KMS-11 (cell line): ENCODE measurements at regions not wholly inside any gene's neighbourhood (a gene's known extent, or its start where the extent isn't known, plus 50 kb on each side); places are given as distances from the start of the nearest gene placed in this dataset.

Experiments used
- H2AFZ ChIP-seq: fragments of 200-600 bp; sonication (generic); 2 replicates; pipeline ENCODE4 v1.6.1; 2016; ENCODE audit warnings: antibody characterized with exemption, mixed run types, low read depth
- H3K27ac ChIP-seq: fragments of 200-600 bp; sonication (generic); 2 replicates; pipeline ENCODE4 v1.6.1; 2016; ENCODE audit warnings: mild to moderate bottlenecking, mixed run types
- H3K27me3 ChIP-seq: fragments of 200-600 bp; sonication (generic); 2 replicates; pipeline ENCODE4 v1.6.1; 2017; ENCODE audit warnings: mild to moderate bottlenecking, low read depth, mixed run types, moderate library complexity; ENCODE audit not compliant: insufficient read depth
- H3K36me3 ChIP-seq: fragments of 200-600 bp; sonication (generic); 2 replicates; pipeline ENCODE4 v1.6.1; 2017; ENCODE audit warnings: mild to moderate bottlenecking, mixed run types; ENCODE audit not compliant: insufficient read depth
- H3K4me1 ChIP-seq: fragments of 200-600 bp; sonication (generic); 2 replicates; pipeline ENCODE4 v1.6.1; 2016; ENCODE audit warnings: mild to moderate bottlenecking, low read depth, mixed run types; ENCODE audit not compliant: poor library complexity, severe bottlenecking
- H3K4me2 ChIP-seq: fragments of 200-600 bp; sonication (generic); 2 replicates; pipeline ENCODE4 v1.7.0; 2016; ENCODE audit warnings: mild to moderate bottlenecking, mixed run types
- H3K4me3 ChIP-seq: fragments of 200-600 bp; sonication (generic); IDR thresholded peaks from 2 replicates; pipeline ENCODE4 v1.6.1; 2017; ENCODE audit warnings: low read depth, low read length, mixed read lengths; ENCODE audit not compliant: insufficient read depth
- H3K79me2 ChIP-seq: fragments of 200-600 bp; sonication (generic); 2 replicates; pipeline ENCODE4 v1.6.1; 2016; ENCODE audit warnings: low read depth, mixed run types; ENCODE audit not compliant: insufficient read depth
- H3K9ac ChIP-seq: fragments of 200-600 bp; sonication (generic); 2 replicates; pipeline ENCODE4 v1.6.1; 2016; ENCODE audit warnings: mild to moderate bottlenecking, mixed run types
- H4K20me1 ChIP-seq: fragments of 200-600 bp; sonication (generic); 2 replicates; pipeline ENCODE4 v1.6.1; 2016; ENCODE audit warnings: mild to moderate bottlenecking, mixed run types; ENCODE audit not compliant: insufficient read depth
- TF ChIP-seq, protein P1 (sequence below): fragments of 200-600 bp; sonication (generic); conservative IDR thresholded peaks from 2 replicates; pipeline ENCODE4 v1.6.1; 2017; ENCODE audit warnings: low read depth, mild to moderate bottlenecking, antibody characterized with exemption, low read length, moderate library complexity, mixed read lengths

DNA sequence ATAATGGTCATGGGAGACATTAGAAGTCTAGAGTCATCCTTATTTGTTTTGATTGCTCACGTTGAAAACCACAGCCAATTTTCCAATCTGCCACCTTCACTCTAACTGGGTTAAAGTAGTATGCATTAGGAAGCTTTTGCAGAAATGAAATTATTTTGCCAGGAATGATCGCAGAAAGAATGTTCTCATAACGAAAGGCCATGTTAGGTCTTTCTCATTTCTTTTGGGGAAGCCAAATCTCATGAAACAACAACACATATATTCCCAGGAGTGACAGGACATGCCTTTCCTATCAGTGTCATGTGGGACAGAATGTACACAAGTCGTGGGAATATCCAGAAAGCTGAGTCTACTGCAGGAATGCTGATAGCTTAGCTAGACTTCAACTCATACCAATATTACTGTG, 386.3 kb downstream of the AASDHPPT start:
- Histone ChIP-seq H3K27ac (no peak overlapping the region), H3K4me1 (no peaks in the 10 kb centered on the region), H3K36me3 (no peaks in the 10 kb centered on the region), H4K20me1 (no peaks in the 10 kb centered on the region), H3K79me2 (no peaks in the 10 kb centered on the region), H3K4me2 (no peak overlapping the region), H3K4me3 (no peak overlapping the region), H3K27me3 (no peaks in the 10 kb centered on the region), H2AFZ (no peak overlapping the region), H3K9ac (no peak overlapping the region)
- TF ChIP-seq, protein P1, sequence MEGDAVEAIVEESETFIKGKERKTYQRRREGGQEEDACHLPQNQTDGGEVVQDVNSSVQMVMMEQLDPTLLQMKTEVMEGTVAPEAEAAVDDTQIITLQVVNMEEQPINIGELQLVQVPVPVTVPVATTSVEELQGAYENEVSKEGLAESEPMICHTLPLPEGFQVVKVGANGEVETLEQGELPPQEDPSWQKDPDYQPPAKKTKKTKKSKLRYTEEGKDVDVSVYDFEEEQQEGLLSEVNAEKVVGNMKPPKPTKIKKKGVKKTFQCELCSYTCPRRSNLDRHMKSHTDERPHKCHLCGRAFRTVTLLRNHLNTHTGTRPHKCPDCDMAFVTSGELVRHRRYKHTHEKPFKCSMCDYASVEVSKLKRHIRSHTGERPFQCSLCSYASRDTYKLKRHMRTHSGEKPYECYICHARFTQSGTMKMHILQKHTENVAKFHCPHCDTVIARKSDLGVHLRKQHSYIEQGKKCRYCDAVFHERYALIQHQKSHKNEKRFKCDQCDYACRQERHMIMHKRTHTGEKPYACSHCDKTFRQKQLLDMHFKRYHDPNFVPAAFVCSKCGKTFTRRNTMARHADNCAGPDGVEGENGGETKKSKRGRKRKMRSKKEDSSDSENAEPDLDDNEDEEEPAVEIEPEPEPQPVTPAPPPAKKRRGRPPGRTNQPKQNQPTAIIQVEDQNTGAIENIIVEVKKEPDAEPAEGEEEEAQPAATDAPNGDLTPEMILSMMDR, result no peak

DNA sequence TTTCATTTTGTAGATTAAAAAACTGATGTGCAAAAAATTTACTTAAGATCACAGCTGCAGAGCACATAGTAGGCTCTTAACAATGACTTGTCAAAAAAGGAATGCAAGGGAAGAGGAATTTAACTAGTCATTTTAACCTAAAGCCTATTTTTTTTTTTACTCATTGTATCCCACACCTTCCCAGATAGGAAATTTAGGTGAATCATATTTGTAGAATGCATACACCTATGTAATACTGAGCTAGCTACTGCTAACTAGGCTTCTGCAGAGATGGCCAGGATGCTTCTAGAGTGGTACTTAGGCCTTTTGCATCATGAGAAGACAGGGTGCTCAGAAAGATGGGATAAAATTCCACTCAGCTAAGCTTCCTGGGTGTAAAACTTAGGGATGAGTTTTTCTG, 387.3 kb downstream of the AASDHPPT start:
- Histone ChIP-seq H3K27me3 (no peaks in the 10 kb centered on the region), H4K20me1 (no peaks in the 10 kb centered on the region), H3K9ac (no peak overlapping the region), H3K4me1 (no peaks in the 10 kb centered on the region), H3K4me2 (no peak overlapping the region), H3K79me2 (no peaks in the 10 kb centered on the region), H2AFZ (no peak overlapping the region), H3K36me3 (no peaks in the 10 kb centered on the region), H3K4me3 (no peak overlapping the region), H3K27ac (no peak overlapping the region)
- TF ChIP-seq, protein P1, result no peak

DNA sequence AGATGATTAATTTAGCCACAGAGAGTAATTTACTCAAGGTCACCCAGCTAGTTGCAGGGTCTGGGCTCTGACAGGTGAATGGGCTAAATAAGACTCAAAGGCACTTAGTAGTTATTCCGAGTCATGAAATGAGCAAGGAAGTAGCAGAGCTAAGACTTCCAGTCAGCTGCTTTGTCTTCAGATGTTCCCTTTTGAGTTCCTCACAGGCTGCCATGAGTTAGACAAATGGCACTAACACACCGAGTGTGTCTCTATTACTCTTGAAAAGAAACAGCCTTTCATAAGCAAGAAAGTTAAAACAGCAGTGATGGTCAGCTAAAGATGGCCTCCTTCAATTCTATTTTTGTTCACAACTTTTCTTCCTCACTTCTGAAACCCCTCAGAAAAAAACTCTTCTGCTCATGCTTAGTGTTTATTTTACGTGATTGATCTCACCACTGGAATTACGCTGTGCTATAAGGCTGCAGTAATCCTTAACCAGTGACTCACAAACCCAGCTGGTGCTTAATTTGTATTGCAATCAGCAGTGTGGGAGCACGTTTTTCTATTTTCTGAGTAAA, 389.1 kb downstream of the AASDHPPT start:
- H3K4me3 ChIP-seq, result no peak overlapping the region
- H3K79me2 ChIP-seq, result no peaks in the 10 kb centered on the region
- no peak overlapping the region for H2AFZ ChIP-seq
- H3K4me2 ChIP-seq, result no peak overlapping the region
- H3K9ac ChIP-seq, result no peak overlapping the region
- TF ChIP-seq, protein P1, result no peak
- no peaks in the 10 kb centered on the region for H3K4me1 ChIP-seq
- H4K20me1 ChIP-seq, result no peaks in the 10 kb centered on the region
- H3K36me3 ChIP-seq, result no peaks in the 10 kb centered on the region
- no peaks in the 10 kb centered on the region for H3K27me3 ChIP-seq
- H3K27ac ChIP-seq, result no peak overlapping the region

DNA sequence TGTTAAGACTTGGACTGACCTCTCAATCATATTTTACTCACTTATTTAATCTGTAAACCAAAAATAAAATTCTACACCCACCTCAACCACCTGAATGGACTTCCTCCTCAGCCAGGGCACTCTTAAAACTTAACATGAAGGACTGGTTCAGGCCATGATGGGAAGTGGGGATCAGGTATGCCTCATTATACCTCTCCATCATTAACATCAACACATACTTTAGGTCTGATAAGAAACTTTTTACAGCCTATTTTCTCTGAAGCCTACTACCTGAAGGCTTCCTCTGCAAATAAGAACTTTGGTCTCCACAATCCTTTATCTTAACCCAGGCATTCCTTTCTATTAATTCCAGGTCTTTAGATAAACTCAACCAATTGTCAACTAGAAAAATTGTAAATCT, 390.0 kb downstream of the AASDHPPT start:
- H3K79me2 ChIP-seq, result no peaks in the 10 kb centered on the region
- no peak overlapping the region for H3K27ac ChIP-seq
- H2AFZ ChIP-seq, result no peak overlapping the region
- TF ChIP-seq, protein P1, result no peak
- no peaks in the 10 kb centered on the region for H3K36me3 ChIP-seq
- no peaks in the 10 kb centered on the region for H3K4me1 ChIP-seq
- H3K4me2 ChIP-seq, result no peak overlapping the region
- no peak overlapping the region for H3K9ac ChIP-seq
- no peaks in the 10 kb centered on the region for H4K20me1 ChIP-seq
- H3K4me3 ChIP-seq, result no peak overlapping the region
- no peaks in the 10 kb centered on the region for H3K27me3 ChIP-seq
